Nephron (organoid): ENCODE measurements at regions not wholly inside any gene's neighbourhood (a gene's known extent, or its start where the extent isn't known, plus 50 kb on each side); places are given as distances from the start of the nearest gene placed in this dataset.

Experiments used
- H3K27ac Mint-ChIP-seq, 3 experiments: 2 replicates each; pipeline ENCODE4 v1.8.0; 2020; ENCODE audit warnings: mixed read lengths in 3 of 3, mild to moderate bottlenecking in 2 of 3, moderate library complexity in 1 of 3
- H3K27me3 Mint-ChIP-seq: 2 replicates; pipeline ENCODE4 v1.8.0; 2021; ENCODE audit warnings: low read depth, mild to moderate bottlenecking, moderate library complexity, mixed read lengths
- H3K36me3 Mint-ChIP-seq: 2 replicates; pipeline ENCODE4 v1.8.0; 2020; ENCODE audit warnings: low read depth, mixed read lengths
- H3K4me1 Mint-ChIP-seq: 2 replicates; pipeline ENCODE4 v1.8.0; 2020; ENCODE audit warnings: mixed read lengths
- H3K4me3 Mint-ChIP-seq, 3 experiments: 2 replicates each; pipeline ENCODE4 v1.8.0; 2020; ENCODE audit warnings: mild to moderate bottlenecking in 3 of 3, mixed read lengths in 3 of 3, moderate library complexity in 2 of 3
- H3K9me3 Mint-ChIP-seq: 2 replicates; pipeline ENCODE4 v1.8.0; 2020; ENCODE audit warnings: mixed read lengths
- TF ChIP-seq, protein P1 (sequence below), 3 experiments: fragments of 200-600 bp; sonication (generic); IDR thresholded peaks; one replicate each; pipeline ENCODE4 v1.5.0; 2021; ENCODE audit warnings: antibody characterized with exemption in 3 of 3; ENCODE audit not compliant: unreplicated experiment in 3 of 3

DNA sequence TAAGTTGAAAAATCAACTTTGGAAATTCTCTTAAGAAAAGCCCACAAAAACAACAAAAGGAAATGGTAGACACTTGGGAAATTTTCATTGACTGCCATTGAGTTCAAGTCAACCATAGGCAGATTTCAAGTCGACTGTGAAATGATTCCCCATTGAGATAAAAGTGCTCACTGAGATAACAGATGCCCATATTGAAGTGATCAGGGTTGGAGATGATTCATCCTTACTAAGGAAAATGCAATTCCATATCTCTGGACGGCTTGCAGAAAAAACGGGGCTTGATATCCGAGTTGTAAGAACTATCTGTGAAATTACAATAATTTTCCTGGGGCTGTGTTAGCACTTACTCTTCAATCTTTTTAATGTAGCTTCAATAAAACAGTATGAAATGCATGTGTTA is 373.1 kb upstream of the THRB start:
- Mint-ChIP-seq H3K27me3 (peaks cover 4% of the 10 kb centered on the region), H3K36me3 (peaks cover 8% of the 10 kb centered on the region), H3K27ac (no peak overlapping the region), H3K9me3 (no peaks in the 10 kb centered on the region), H3K4me3 (no peak overlapping the region), H3K4me1 (no peaks in the 10 kb centered on the region)
- TF ChIP-seq, protein P1, sequence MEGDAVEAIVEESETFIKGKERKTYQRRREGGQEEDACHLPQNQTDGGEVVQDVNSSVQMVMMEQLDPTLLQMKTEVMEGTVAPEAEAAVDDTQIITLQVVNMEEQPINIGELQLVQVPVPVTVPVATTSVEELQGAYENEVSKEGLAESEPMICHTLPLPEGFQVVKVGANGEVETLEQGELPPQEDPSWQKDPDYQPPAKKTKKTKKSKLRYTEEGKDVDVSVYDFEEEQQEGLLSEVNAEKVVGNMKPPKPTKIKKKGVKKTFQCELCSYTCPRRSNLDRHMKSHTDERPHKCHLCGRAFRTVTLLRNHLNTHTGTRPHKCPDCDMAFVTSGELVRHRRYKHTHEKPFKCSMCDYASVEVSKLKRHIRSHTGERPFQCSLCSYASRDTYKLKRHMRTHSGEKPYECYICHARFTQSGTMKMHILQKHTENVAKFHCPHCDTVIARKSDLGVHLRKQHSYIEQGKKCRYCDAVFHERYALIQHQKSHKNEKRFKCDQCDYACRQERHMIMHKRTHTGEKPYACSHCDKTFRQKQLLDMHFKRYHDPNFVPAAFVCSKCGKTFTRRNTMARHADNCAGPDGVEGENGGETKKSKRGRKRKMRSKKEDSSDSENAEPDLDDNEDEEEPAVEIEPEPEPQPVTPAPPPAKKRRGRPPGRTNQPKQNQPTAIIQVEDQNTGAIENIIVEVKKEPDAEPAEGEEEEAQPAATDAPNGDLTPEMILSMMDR (IDR thresholded peaks at IDR 0.05; ENCODE audit: unreplicated experiment in 3 of 3) = no peak

DNA sequence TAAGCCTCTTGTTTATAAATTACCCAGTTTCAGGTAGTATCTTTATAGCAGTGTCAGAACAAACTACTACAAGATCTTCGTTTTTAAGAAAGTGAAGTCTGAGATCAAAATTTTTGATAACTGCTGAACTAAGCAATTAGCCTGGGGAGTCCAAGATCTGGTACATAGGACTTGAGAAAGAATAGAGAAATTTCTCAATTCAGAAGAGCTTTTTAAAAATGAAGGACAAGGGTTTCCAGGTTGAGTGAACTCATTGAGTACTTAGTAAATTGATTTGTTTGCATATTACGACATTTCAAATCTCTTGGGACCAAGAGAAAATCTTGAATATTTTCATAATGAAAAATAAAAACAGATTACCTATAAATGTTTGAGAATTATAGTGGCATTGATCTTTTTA is 386.6 kb upstream of the THRB start:
- TF ChIP-seq, protein P1 (IDR thresholded peaks at IDR 0.05; ENCODE audit: unreplicated experiment in 3 of 3) = no peak
- Mint-ChIP-seq H3K36me3 (peaks cover 7% of the 10 kb centered on the region), H3K27me3 (no peaks in the 10 kb centered on the region), H3K4me3 (no peak overlapping the region), H3K4me1 (no peaks in the 10 kb centered on the region), H3K27ac (no peak overlapping the region), H3K9me3 (peaks cover 3% of the 10 kb centered on the region)

DNA sequence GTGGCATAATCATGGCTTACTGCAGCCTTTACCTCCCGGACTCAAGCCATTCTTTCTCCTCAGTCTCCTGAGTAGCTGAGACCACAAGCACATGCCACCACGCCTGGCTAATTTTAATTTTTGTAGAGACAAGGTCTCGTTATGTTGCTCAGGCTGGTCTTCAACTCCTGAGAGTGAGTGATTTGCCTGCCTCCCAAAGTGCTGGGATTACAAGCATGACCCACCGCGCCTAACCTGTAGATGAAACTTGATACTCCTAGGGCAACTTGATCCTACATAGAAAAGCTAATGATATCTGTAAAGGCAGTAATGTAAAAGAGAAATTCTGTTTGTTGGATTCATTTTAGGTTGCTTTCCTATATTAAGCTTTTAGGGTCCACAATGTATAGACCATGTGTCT is 391.9 kb upstream of the THRB start:
- TF ChIP-seq, protein P1 (IDR thresholded peaks at IDR 0.05; ENCODE audit: unreplicated experiment in 3 of 3) = no peak
- H3K4me3 Mint-ChIP-seq = no peak overlapping the region
- no peaks in the 10 kb centered on the region for H3K27me3 Mint-ChIP-seq
- H3K36me3 Mint-ChIP-seq = no peaks in the 10 kb centered on the region
- no peaks in the 10 kb centered on the region for H3K9me3 Mint-ChIP-seq
- peak overlapping the region in 1 of 3 experiments; percentile 33 for H3K27ac Mint-ChIP-seq
- H3K4me1 Mint-ChIP-seq = no peaks in the 10 kb centered on the region

DNA sequence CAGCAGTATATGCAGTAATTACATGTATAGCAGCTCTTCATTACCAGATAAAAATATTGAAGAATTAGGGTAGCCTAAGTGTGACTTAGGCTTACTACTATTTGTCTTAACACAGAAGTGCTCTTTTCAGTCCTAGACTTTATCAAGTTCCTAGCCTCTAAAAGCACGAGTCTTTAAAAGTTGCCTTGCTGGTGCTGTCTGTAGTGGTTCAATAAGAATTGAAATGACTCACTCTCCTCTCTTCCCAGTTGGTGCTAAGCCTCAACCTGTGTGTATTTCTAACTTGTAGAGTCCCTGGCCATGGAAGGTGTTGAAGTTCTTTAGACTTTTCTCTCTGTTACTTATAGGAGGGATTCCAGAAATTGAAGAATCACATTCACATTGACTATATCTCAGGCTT is 395.4 kb upstream of the THRB start:
- no peaks in the 10 kb centered on the region for H3K36me3 Mint-ChIP-seq
- no peaks in the 10 kb centered on the region for H3K4me1 Mint-ChIP-seq
- TF ChIP-seq, protein P1 (IDR thresholded peaks at IDR 0.05; ENCODE audit: unreplicated experiment in 3 of 3) = no peak
- H3K4me3 Mint-ChIP-seq = no peak overlapping the region
- H3K9me3 Mint-ChIP-seq = no peaks in the 10 kb centered on the region
- no peak overlapping the region for H3K27ac Mint-ChIP-seq
- H3K27me3 Mint-ChIP-seq = no peaks in the 10 kb centered on the region

DNA sequence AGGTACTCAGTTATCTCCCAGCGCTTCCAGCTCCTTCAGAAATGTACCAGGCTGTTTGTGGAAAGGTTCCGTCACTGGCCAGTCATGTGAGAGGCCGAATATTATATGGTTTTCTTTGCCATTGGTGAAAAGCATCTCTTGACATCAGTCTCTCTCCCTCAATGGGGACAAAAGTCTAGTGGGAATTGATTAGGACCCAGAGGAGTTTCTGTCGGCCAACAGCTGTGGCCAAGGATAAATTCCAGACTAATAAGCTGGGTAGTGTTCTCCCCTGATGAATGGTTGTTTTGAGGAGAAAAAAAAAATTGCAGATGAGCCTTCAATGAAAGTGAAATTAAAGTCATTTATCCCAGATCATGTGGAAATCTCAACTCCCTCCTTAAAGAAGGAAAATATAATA is 404.7 kb upstream of the THRB start:
- H3K27me3 Mint-ChIP-seq = no peaks in the 10 kb centered on the region
- H3K27ac Mint-ChIP-seq = peak overlapping the region in 1 of 3 experiments; percentile 29
- H3K9me3 Mint-ChIP-seq = no peaks in the 10 kb centered on the region
- no peaks in the 10 kb centered on the region for H3K36me3 Mint-ChIP-seq
- TF ChIP-seq, protein P1 (IDR thresholded peaks at IDR 0.05; ENCODE audit: unreplicated experiment in 3 of 3) = no peak
- H3K4me1 Mint-ChIP-seq = peaks cover 5% of the 10 kb centered on the region
- H3K4me3 Mint-ChIP-seq = no peak overlapping the region

DNA sequence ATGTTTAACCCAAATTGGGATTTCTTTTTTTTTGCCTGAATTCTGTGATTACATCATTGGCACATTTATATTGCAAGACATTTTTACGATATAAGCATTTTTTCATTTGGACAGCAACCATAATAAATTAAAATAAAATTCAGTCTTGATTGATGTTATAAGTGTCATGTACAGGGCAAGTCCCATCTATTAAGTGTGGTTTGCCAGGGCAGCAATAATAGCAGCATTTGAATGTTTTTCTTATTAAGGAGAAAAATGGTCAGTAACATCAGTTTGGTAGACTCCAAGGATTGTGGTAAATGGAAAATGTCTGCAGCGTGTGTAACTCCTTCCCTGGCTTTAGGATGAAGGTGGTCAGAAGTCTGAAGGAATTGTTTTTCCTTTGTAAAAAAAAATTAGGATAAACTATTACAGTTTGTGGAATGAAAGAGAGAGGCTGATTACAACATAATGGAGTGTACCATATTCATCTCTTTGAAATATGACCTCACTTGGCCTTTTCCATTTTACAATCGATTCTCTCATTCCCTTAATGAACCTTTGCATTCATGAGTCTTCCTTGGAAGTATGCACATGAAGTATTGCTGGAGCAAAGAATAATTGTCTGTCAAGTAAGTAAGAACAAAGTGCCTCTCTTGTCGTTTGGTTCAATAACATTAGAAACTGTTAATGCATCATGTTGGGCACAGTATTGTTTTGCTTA is 405.4 kb upstream of the THRB start:
- Mint-ChIP-seq H3K4me1 (peaks cover 5% of the 10 kb centered on the region), H3K27me3 (no peaks in the 10 kb centered on the region), H3K9me3 (no peaks in the 10 kb centered on the region), H3K4me3 (no peak overlapping the region), H3K36me3 (no peaks in the 10 kb centered on the region), H3K27ac (peak overlapping the region in 1 of 3 experiments; percentile 29)
- TF ChIP-seq, protein P1 (IDR thresholded peaks at IDR 0.05; ENCODE audit: unreplicated experiment in 3 of 3) = no peak
